ENCODE measurements at regions not wholly inside any gene's neighbourhood (a gene's known extent, or its start where the extent isn't known, plus 50 kb on each side); places are given as distances from the start of the nearest gene placed in this dataset.

DNA sequence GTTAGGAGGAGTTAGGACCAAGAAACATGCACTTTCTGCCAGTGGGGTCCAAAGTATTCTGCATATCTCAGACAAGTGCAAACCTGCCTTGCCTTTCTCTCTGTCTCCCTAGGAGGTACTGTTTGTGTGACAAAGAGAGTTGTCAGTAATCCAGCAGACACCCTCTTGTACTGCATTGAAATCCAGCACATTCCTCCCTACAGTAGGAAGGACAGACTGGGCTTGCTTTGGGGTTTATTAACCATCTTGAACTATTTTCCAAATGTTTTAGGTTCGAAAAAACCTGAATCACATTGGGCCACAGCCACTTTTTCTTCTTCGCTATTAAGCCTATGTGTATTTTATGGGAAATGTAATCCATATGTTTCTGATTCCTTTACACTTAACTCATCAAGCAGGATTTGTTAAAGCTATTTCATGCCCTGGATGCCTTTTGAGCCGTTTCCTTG is 204.2 kb upstream of the KCNJ16 start:
- Histone ChIP-seq H3K27ac (no peak overlapping the region), H3K36me3 (no peaks in the 10 kb centered on the region), H3K4me3 (no peak overlapping the region), H3K27me3 (no peaks in the 10 kb centered on the region), H3K4me1 (no peaks in the 10 kb centered on the region), H3K9me3 (no peaks in the 10 kb centered on the region)
- TF ChIP-seq, protein P1, sequence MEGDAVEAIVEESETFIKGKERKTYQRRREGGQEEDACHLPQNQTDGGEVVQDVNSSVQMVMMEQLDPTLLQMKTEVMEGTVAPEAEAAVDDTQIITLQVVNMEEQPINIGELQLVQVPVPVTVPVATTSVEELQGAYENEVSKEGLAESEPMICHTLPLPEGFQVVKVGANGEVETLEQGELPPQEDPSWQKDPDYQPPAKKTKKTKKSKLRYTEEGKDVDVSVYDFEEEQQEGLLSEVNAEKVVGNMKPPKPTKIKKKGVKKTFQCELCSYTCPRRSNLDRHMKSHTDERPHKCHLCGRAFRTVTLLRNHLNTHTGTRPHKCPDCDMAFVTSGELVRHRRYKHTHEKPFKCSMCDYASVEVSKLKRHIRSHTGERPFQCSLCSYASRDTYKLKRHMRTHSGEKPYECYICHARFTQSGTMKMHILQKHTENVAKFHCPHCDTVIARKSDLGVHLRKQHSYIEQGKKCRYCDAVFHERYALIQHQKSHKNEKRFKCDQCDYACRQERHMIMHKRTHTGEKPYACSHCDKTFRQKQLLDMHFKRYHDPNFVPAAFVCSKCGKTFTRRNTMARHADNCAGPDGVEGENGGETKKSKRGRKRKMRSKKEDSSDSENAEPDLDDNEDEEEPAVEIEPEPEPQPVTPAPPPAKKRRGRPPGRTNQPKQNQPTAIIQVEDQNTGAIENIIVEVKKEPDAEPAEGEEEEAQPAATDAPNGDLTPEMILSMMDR (IDR thresholded peaks at IDR 0.05) = no peak
- TF ChIP-seq POLR2A (IDR thresholded peaks at IDR 0.05) = no peak
- TF ChIP-seq EP300 (IDR thresholded peaks at IDR 0.05) = no peak
- no peak for TF ChIP-seq POLR2AphosphoS5 (IDR thresholded peaks at IDR 0.05)
- ATAC-seq (ENCODE audit: low FRiP score in 2 of 2) (no peak), DNase-seq (no peak)
- WGBS, 2 donors = 64 to 70% methylated on average over 3 of the region's 3 CpGs

DNA sequence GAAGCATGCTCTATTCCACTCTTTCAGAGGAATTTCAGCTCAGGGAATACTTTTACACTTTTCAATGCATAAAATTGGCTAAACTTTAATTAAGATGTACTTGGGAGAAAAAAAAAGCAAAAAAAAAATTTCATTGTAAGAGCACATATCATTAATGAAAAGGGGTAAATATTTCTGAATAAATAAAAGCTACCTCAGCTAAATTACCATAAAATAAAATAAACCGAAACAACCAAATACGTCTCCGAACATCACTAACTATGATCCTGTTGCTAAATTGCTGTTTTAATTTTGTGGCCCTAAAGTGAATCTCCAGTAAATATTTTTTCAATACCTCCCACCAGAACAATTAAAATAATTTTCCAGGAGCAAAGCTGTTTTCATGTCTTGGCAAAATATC is 203.7 kb upstream of the KCNJ16 start:
- no peaks in the 10 kb centered on the region for H3K36me3 ChIP-seq
- no peak for TF ChIP-seq POLR2A (IDR thresholded peaks at IDR 0.05)
- TF ChIP-seq, protein P1 (IDR thresholded peaks at IDR 0.05) = no peak
- whole genome bisulfite sequencing, 2 donors = 93 to 95% methylated on average over 3 of the region's 3 CpGs
- no peaks in the 10 kb centered on the region for H3K27me3 ChIP-seq
- no peaks in the 10 kb centered on the region for H3K9me3 ChIP-seq
- H3K27ac ChIP-seq = no peak overlapping the region
- no peak overlapping the region for H3K4me3 ChIP-seq
- no peak for ATAC-seq (ENCODE audit: low FRiP score in 2 of 2)
- no peak for DNase-seq
- no peaks in the 10 kb centered on the region for H3K4me1 ChIP-seq

DNA sequence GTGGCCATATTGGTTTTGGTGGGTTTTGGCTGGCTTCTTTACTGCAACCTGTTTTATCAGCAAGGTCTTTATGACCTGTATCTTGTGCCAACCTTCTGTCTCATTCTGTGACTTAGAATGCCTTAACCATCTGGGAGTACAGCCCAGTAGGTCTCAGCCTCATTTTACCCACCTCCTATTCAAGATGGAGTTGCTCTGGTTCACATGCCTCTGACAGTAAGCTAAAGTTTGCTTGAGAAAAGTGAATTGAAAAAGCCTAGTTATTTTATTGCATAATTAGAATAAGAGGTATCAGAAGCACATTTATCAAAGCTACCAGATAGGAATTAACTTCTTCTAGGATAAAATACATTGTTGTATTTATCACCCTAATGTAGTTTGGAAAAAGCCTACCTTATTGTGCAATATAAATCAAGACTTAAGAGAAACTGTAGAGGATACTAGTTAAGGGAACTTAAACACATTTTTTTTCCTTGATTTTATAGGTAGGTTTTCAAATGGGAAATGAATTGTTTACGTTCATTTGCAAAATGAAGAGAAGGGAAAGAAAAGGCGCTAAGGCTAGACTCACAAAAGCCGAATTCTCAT is 202.3 kb upstream of the KCNJ16 start:
- DNase-seq (no peak), ATAC-seq (ENCODE audit: low FRiP score in 2 of 2) (no peak)
- no peaks in the 10 kb centered on the region for H3K27me3 ChIP-seq
- no peaks in the 10 kb centered on the region for H3K9me3 ChIP-seq
- TF ChIP-seq POLR2AphosphoS5 (IDR thresholded peaks at IDR 0.05) (no peak), EP300 (IDR thresholded peaks at IDR 0.05) (no peak), POLR2A (IDR thresholded peaks at IDR 0.05) (no peak)
- TF ChIP-seq, protein P1 (IDR thresholded peaks at IDR 0.05) = no peak
- H3K4me1 ChIP-seq = no peaks in the 10 kb centered on the region
- H3K36me3 ChIP-seq = no peaks in the 10 kb centered on the region
- no peak overlapping the region for H3K4me3 ChIP-seq
- WGBS, 2 donors = 93% methylated on average over 3 of the region's 3 CpGs
- H3K27ac ChIP-seq = no peak overlapping the region

DNA sequence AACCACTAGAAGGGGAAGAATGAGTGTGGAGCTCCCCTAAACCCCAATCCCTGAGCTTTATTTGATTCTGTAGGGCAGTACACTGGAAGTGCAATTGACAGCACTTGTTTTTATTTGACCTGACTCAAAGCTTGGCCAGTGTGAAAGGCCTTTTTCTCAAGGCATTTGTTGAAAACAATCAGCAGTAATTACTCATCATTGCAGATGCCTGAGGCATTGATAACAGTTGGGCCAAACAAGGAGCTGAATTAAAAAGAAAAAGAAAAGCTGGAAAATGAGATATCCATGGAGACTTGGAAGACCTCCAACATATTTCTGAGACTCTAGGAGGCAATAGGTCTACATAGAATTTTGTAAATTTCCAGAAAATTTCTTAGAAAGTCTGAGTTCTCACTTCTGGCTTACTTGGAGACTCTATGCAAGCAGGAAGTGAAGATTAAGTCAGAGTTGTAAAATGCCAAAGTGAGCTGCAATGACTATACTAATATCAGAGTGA is 200.8 kb upstream of the KCNJ16 start:
- TF ChIP-seq, protein P1 (IDR thresholded peaks at IDR 0.05) = no peak
- TF ChIP-seq POLR2AphosphoS5 (IDR thresholded peaks at IDR 0.05) (no peak), POLR2A (IDR thresholded peaks at IDR 0.05) (no peak), EP300 (IDR thresholded peaks at IDR 0.05) (no peak)
- ATAC-seq (ENCODE audit: low FRiP score in 2 of 2) (no peak), DNase-seq (no peak)
- Histone ChIP-seq H3K9me3 (no peaks in the 10 kb centered on the region), H3K27me3 (no peaks in the 10 kb centered on the region), H3K27ac (no peak overlapping the region), H3K36me3 (no peaks in the 10 kb centered on the region), H3K4me3 (no peak overlapping the region), H3K4me1 (no peaks in the 10 kb centered on the region)

DNA sequence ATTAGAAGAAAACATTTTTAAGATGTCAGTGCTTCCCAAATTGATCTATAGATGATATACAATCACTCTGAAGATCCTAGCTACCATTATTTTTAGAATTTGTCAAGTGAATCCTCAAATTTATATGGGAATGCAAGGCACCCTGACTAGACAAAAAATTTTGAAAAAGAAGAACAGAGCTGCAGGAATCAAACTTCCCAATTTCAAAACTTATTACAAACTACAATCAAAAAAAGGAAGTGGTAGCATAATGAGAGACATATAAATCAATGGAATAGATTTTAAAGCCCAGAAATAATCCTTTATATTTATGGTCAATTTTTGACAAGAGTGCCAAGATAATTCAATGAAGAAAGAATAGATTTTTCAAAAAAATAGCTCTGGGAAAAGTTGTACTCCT is 198.3 kb upstream of the KCNJ16 start:
- H3K36me3 ChIP-seq = no peaks in the 10 kb centered on the region

More for the DNA sequence above, 198.3 kb upstream of the KCNJ16 start:
- DNase-seq (no peak), ATAC-seq (ENCODE audit: low FRiP score in 2 of 2) (no peak)
- Histone ChIP-seq H3K27ac (no peak overlapping the region), H3K9me3 (no peaks in the 10 kb centered on the region), H3K4me1 (no peaks in the 10 kb centered on the region), H3K27me3 (no peaks in the 10 kb centered on the region), H3K4me3 (no peak overlapping the region)
- TF ChIP-seq EP300 (IDR thresholded peaks at IDR 0.05) = no peak
- TF ChIP-seq POLR2A (IDR thresholded peaks at IDR 0.05) = no peak
- TF ChIP-seq POLR2AphosphoS5 (IDR thresholded peaks at IDR 0.05) = no peak
- TF ChIP-seq, protein P1 (IDR thresholded peaks at IDR 0.05) = no peak

Measured in upper lobe of left lung (tissue), 6 donors.